Vagina (tissue), 2 donors: ENCODE measurements at regions not wholly inside any gene's neighbourhood (a gene's known extent, or its start where the extent isn't known, plus 50 kb on each side); places are given as distances from the start of the nearest gene placed in this dataset.

ENCODE experiments used
- DNase-seq, 2 donors: peaks; one replicate each; pipeline ENCODE4 v3.0.0-alpha.2; 2017; ENCODE audit errors: extremely low spot score in 2 of 2
- H3K27ac ChIP-seq: fragments of 200-600 bp; sonication (generic); one replicate; pipeline ENCODE4 v1.5.1; 2019
- H3K27me3 ChIP-seq: fragments of 200-600 bp; sonication (generic); one replicate; pipeline ENCODE4 v1.5.1; 2019
- H3K36me3 ChIP-seq, 2 donors: fragments of 200-600 bp; sonication (generic); one replicate each; pipeline ENCODE4 v1.5.1; 2017 to 2019
- H3K4me1 ChIP-seq: fragments of 200-600 bp; sonication (generic); one replicate; pipeline ENCODE4 v1.5.1; 2019
- H3K4me3 ChIP-seq, 2 donors: fragments of 200-600 bp; sonication (generic); 1 replicate in 1 of 2; 2 replicates in 1 of 2; pipeline ENCODE4 v1.5.1; 2016 to 2019
- H3K9me3 ChIP-seq: fragments of 200-600 bp; sonication (generic); one replicate; pipeline ENCODE4 v1.5.1; 2019
- POLR2A ChIP-seq, 2 donors: fragments of 450-650 bp; IDR thresholded peaks; one replicate each; pipeline ENCODE4 v1.6.1; 2017; ENCODE audit warnings: antibody characterized with exemption in 2 of 2, mild to moderate bottlenecking in 2 of 2, moderate library complexity in 2 of 2
- POLR2AphosphoS5 ChIP-seq, 2 donors: sonication (generic); formaldehyde crosslinking; IDR thresholded peaks; one replicate each; pipeline ENCODE4 v1.9.0; 2017; ENCODE audit warnings: antibody characterized with exemption in 2 of 2, mild to moderate bottlenecking in 2 of 2, low read depth in 1 of 2; ENCODE audit not compliant: insufficient read depth in 1 of 2
- intact Hi-C: fragments of 100-400 bp; cut with DNase I; formaldehyde crosslinking; loops from one replicate; pipeline ENCODE4 v1.15.1; 2023
- TF ChIP-seq, protein P1 (sequence below), 3 experiments: fragments of 450-650 bp in 2 of 3; fragments of 200-600 bp in 1 of 3; sonication (generic) in 1 of 3; IDR thresholded peaks; one replicate each; pipeline ENCODE4 v1.5.1; 2017 to 2019; ENCODE audit warnings: antibody characterized with exemption in 3 of 3, mild to moderate bottlenecking in 2 of 3, moderate library complexity in 2 of 3

DNA sequence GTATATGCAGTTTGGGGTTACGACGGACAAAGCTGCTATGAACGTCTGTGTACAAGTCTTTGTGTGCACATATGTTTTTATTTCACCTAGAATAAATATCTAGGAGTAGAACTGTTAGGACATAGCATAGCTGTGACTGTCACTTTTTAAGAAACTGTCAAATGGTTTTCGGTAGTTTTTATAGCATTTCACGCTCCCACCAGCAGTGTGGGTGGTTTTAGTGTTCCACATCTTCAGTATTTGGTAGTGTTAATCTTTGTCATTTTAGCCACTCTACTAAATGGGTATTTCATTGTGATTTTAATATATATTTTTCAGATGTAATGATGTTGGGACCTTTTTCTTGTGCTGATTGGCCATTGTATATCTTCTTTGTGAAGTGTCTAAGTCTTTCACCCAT, 109.1 kb upstream of the BCAT1 start:
- intact Hi-C loops, result no loop called here
- Histone ChIP-seq H3K9me3 (no peaks in the 10 kb centered on the region), H3K27ac (no peak overlapping the region), H3K27me3 (no peaks in the 10 kb centered on the region), H3K36me3 (no peaks in the 10 kb centered on the region), H3K4me1 (peaks cover 6% of the 10 kb centered on the region), H3K4me3 (no peak overlapping the region)
- no peak for TF ChIP-seq POLR2AphosphoS5 (IDR thresholded peaks at IDR 0.05; ENCODE audit: insufficient read depth in 1 of 2, low read depth in 1 of 2)
- TF ChIP-seq, protein P1, sequence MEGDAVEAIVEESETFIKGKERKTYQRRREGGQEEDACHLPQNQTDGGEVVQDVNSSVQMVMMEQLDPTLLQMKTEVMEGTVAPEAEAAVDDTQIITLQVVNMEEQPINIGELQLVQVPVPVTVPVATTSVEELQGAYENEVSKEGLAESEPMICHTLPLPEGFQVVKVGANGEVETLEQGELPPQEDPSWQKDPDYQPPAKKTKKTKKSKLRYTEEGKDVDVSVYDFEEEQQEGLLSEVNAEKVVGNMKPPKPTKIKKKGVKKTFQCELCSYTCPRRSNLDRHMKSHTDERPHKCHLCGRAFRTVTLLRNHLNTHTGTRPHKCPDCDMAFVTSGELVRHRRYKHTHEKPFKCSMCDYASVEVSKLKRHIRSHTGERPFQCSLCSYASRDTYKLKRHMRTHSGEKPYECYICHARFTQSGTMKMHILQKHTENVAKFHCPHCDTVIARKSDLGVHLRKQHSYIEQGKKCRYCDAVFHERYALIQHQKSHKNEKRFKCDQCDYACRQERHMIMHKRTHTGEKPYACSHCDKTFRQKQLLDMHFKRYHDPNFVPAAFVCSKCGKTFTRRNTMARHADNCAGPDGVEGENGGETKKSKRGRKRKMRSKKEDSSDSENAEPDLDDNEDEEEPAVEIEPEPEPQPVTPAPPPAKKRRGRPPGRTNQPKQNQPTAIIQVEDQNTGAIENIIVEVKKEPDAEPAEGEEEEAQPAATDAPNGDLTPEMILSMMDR (IDR thresholded peaks at IDR 0.05), result no peak
- TF ChIP-seq POLR2A (IDR thresholded peaks at IDR 0.05), result no peak
- DNase-seq, result no peak

GRCh38 chr12:25056486-25057130, 107.7 kb upstream of the BCAT1 start:
- Histone ChIP-seq H3K4me3 (no peak overlapping the region), H3K36me3 (no peaks in the 10 kb centered on the region), H3K4me1 (peaks cover 6% of the 10 kb centered on the region), H3K9me3 (no peaks in the 10 kb centered on the region), H3K27me3 (no peaks in the 10 kb centered on the region), H3K27ac (no peak overlapping the region)
- no peak for TF ChIP-seq POLR2A (IDR thresholded peaks at IDR 0.05)
- TF ChIP-seq, protein P1 (IDR thresholded peaks at IDR 0.05), result no peak
- TF ChIP-seq POLR2AphosphoS5 (IDR thresholded peaks at IDR 0.05; ENCODE audit: insufficient read depth in 1 of 2, low read depth in 1 of 2), result no peak
- intact Hi-C loops, result no loop called here
- DNase-seq, result no peak

- Histone ChIP-seq H3K36me3 (no peaks in the 10 kb centered on the region), H3K27ac (no peak overlapping the region), H3K9me3 (no peaks in the 10 kb centered on the region), H3K4me1 (peaks cover 6% of the 10 kb centered on the region), H3K27me3 (no peaks in the 10 kb centered on the region), H3K4me3 (no peak overlapping the region)
- TF ChIP-seq, protein P1 (IDR thresholded peaks at IDR 0.05), result no peak
- no peak for TF ChIP-seq POLR2A (IDR thresholded peaks at IDR 0.05)
- no peak for DNase-seq
- intact Hi-C loops, result no loop called here
Measured at GRCh38 chr12:25056011-25056410, 107.1 kb upstream of the BCAT1 start.

GRCh38 chr12:25054783-25055144, 105.9 kb upstream of the BCAT1 start:
- peak overlapping the region in 1 of 2 donors; percentile 7 for H3K4me3 ChIP-seq
- no peak for TF ChIP-seq POLR2A (IDR thresholded peaks at IDR 0.05)
- TF ChIP-seq POLR2AphosphoS5 (IDR thresholded peaks at IDR 0.05; ENCODE audit: insufficient read depth in 1 of 2, low read depth in 1 of 2), result no peak
- TF ChIP-seq, protein P1 (IDR thresholded peaks at IDR 0.05), result no peak
- intact Hi-C loops, result no loop called here
- H3K27me3 ChIP-seq, result no peaks in the 10 kb centered on the region
- peak overlapping the region; percentile 17 for H3K27ac ChIP-seq
- no peaks in the 10 kb centered on the region for H3K36me3 ChIP-seq
- H3K9me3 ChIP-seq, result no peaks in the 10 kb centered on the region
- H3K4me1 ChIP-seq, result peaks cover 6% of the 10 kb centered on the region
- DNase-seq, result no peak

DNA sequence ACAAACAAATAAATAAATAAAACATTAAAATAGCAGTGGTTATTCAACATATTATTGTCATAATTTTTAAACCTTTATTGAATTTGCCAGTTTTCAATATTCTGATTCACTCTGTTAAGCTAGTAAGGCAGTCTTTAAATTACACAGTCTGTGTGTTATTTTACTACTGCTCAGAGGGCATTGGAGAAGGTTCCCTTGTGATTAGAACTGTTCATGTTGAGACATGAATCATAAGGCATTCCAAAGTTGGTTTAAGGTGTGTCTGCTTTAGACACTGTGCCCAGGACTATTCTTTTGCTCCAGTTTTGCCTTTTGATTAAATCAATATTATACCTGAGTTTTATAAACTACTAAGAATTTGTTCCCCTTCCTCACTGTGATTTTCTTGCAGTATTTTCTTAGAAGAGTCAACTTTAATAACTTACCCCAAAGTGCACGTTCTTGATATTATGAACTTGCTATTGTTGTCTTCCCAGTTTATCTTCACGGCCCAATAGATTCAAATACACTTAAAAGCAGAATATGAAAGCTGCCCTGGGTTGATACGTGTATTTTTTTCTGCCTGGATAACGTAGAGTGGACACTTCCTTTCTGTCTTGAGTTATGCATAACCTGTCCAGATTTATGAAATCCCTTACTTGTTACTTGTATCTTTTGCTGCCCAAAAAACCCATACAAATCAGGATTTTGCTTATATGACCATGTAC, 105.3 kb upstream of the BCAT1 start:
- H3K4me3 ChIP-seq, result peak overlapping the region in 1 of 2 donors; percentile 7
- no peak for DNase-seq
- no peaks in the 10 kb centered on the region for H3K27me3 ChIP-seq
- H3K27ac ChIP-seq, result peak overlapping the region; percentile 17
- H3K9me3 ChIP-seq, result no peaks in the 10 kb centered on the region
- TF ChIP-seq, protein P1 (IDR thresholded peaks at IDR 0.05), result no peak
- TF ChIP-seq POLR2A (IDR thresholded peaks at IDR 0.05), result no peak
- TF ChIP-seq POLR2AphosphoS5 (IDR thresholded peaks at IDR 0.05; ENCODE audit: insufficient read depth in 1 of 2, low read depth in 1 of 2), result peak in 1 of 2 donors; percentile 32
- peaks cover 6% of the 10 kb centered on the region for H3K4me1 ChIP-seq
- intact Hi-C loops, result no loop called here
- no peaks in the 10 kb centered on the region for H3K36me3 ChIP-seq
